Loucy (cell line): ENCODE measurements at regions not wholly inside any gene's neighbourhood (a gene's known extent, or its start where the extent isn't known, plus 50 kb on each side); places are given as distances from the start of the nearest gene placed in this dataset.

Source experiments
- H2AFZ ChIP-seq: fragments of 200-600 bp; sonication (generic); 2 replicates; pipeline ENCODE4 v1.6.0; 2016; ENCODE audit warnings: antibody characterized with exemption, mild to moderate bottlenecking, low read length, moderate library complexity
- H3F3A ChIP-seq: fragments of 200-600 bp; 2 replicates; pipeline ENCODE4 v1.6.0; 2016; ENCODE audit warnings: antibody characterized with exemption, low read depth, mild to moderate bottlenecking
- H3K27me3 ChIP-seq: fragments of 200-600 bp; sonication (generic); 2 replicates; pipeline ENCODE4 v1.6.1; 2014; ENCODE audit warnings: low read length, mild to moderate bottlenecking; ENCODE audit not compliant: insufficient read depth, poor library complexity, severe bottlenecking
- H3K36me3 ChIP-seq: fragments of 200-600 bp; sonication (generic); 2 replicates; pipeline ENCODE4 v1.6.1; 2016; ENCODE audit warnings: low read length; ENCODE audit not compliant: insufficient read depth
- H3K4me1 ChIP-seq: fragments of 200-600 bp; sonication (generic); 2 replicates; pipeline ENCODE4 v1.5.1; 2014; ENCODE audit warnings: low read length, mild to moderate bottlenecking; ENCODE audit not compliant: insufficient read depth, poor library complexity, severe bottlenecking
- H3K4me2 ChIP-seq: fragments of 200-600 bp; sonication (generic); 2 replicates; pipeline ENCODE4 v1.6.0; 2014; ENCODE audit warnings: antibody characterized with exemption, low read length, low read depth, mild to moderate bottlenecking; ENCODE audit not compliant: poor library complexity, severe bottlenecking
- H3K4me3 ChIP-seq: fragments of 200-600 bp; sonication (generic); 2 replicates; pipeline ENCODE4 v1.5.1; 2014; ENCODE audit warnings: low read length, mild to moderate bottlenecking, mixed read lengths; ENCODE audit not compliant: poor library complexity, severe bottlenecking
- H3K79me2 ChIP-seq: fragments of 200-600 bp; sonication (generic); 2 replicates; pipeline ENCODE4 v1.6.1; 2014; ENCODE audit warnings: low read length; ENCODE audit not compliant: insufficient read depth
- H3K9ac ChIP-seq: fragments of 200-600 bp; sonication (generic); 2 replicates; pipeline ENCODE4 v1.6.0; 2014; ENCODE audit warnings: mild to moderate bottlenecking, low read depth, low read length, moderate library complexity; ENCODE audit not compliant: poor library complexity, severe bottlenecking
- H3K9me2 ChIP-seq: fragments of 200-600 bp; sonication (generic); replicated peaks from 2 replicates; pipeline ENCODE4 v1.6.1; 2016; ENCODE audit warnings: low read depth, low read length, mixed read lengths
- H3K9me3 ChIP-seq: fragments of 200-600 bp; sonication (generic); 2 replicates; pipeline ENCODE4 v1.6.1; 2014; ENCODE audit warnings: mild to moderate bottlenecking, antibody characterized with exemption, low read length, low read depth; ENCODE audit not compliant: insufficient read depth
- H4K20me1 ChIP-seq: fragments of 200-600 bp; sonication (generic); 2 replicates; pipeline ENCODE4 v1.6.0; 2014; ENCODE audit warnings: antibody characterized with exemption, low read length, mild to moderate bottlenecking; ENCODE audit not compliant: insufficient read depth, poor library complexity, severe bottlenecking
- EZH2phosphoT487 ChIP-seq: fragments of 200-600 bp; IDR thresholded peaks from 2 replicates; pipeline ENCODE4 v1.6.1; 2018; ENCODE audit warnings: antibody characterized with exemption, mild to moderate bottlenecking, moderate library complexity, borderline replicate concordance
- TF ChIP-seq, protein P1 (sequence below): fragments of 200-600 bp; sonication (generic); conservative IDR thresholded peaks from 2 replicates; pipeline ENCODE4 v1.5.1; 2014; ENCODE audit warnings: mild to moderate bottlenecking, antibody characterized with exemption, low read length

DNA sequence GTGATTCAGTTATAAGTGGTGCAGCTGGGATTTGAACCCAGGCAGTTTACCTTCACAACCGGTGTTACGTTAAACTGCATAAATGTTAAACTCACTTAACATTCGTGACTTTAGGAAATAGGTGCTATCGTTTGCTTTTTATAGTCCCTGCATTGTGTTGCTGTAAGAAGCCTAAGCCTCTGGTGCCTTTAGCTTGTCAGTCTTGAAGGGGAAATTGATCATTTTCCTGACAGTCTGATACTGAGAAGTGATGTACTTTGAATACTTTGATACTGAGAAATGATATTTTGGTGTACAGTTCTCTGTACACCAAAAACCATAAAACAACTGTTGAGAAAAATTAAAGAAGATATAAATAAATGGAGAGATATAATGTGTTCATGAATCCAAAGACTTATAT is 52.5 kb upstream of the NEDD9 start:
- Histone ChIP-seq H3K4me1 (peaks cover 3% of the 10 kb centered on the region), H3K9me2 (no peaks in the 10 kb centered on the region), H3K9me3 (no peaks in the 10 kb centered on the region), H3K79me2 (no peaks in the 10 kb centered on the region), H3F3A (no peaks in the 10 kb centered on the region), H2AFZ (no peak overlapping the region), H3K4me2 (no peak overlapping the region), H3K36me3 (no peaks in the 10 kb centered on the region), H4K20me1 (no peaks in the 10 kb centered on the region), H3K27me3 (no peaks in the 10 kb centered on the region), H3K4me3 (no peak overlapping the region), H3K9ac (no peak overlapping the region)
- TF ChIP-seq, protein P1, sequence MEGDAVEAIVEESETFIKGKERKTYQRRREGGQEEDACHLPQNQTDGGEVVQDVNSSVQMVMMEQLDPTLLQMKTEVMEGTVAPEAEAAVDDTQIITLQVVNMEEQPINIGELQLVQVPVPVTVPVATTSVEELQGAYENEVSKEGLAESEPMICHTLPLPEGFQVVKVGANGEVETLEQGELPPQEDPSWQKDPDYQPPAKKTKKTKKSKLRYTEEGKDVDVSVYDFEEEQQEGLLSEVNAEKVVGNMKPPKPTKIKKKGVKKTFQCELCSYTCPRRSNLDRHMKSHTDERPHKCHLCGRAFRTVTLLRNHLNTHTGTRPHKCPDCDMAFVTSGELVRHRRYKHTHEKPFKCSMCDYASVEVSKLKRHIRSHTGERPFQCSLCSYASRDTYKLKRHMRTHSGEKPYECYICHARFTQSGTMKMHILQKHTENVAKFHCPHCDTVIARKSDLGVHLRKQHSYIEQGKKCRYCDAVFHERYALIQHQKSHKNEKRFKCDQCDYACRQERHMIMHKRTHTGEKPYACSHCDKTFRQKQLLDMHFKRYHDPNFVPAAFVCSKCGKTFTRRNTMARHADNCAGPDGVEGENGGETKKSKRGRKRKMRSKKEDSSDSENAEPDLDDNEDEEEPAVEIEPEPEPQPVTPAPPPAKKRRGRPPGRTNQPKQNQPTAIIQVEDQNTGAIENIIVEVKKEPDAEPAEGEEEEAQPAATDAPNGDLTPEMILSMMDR, result no peak
- no peak for TF ChIP-seq EZH2phosphoT487

DNA sequence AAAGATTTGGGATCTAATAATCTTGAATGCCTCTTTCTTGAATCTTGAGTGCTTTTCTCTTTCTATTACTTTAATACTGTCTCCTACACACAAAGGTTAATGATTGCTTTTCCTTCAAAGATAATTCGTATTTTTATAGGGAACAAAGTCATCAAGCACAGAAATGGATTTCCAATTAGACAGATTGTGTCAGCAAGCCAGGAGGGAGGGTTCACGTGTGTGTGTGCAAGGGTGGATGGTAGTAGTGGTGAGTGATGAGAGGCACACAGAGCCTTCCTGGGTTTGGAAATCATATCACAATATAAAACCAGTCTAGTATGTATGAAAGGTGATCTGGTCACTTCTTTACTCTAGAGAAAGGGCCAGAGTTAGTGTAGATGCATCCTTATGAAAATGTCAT is 51.2 kb upstream of the NEDD9 start:
- Histone ChIP-seq H3K4me2 (no peak overlapping the region), H3K4me1 (peaks cover 3% of the 10 kb centered on the region), H3K9me2 (no peaks in the 10 kb centered on the region), H3K79me2 (no peaks in the 10 kb centered on the region), H3K36me3 (no peaks in the 10 kb centered on the region), H3K9ac (no peak overlapping the region), H3K4me3 (no peak overlapping the region), H3K27me3 (no peaks in the 10 kb centered on the region), H4K20me1 (no peaks in the 10 kb centered on the region), H3F3A (no peaks in the 10 kb centered on the region), H2AFZ (no peak overlapping the region), H3K9me3 (no peaks in the 10 kb centered on the region)
- TF ChIP-seq EZH2phosphoT487, result no peak
- TF ChIP-seq, protein P1, result no peak

DNA sequence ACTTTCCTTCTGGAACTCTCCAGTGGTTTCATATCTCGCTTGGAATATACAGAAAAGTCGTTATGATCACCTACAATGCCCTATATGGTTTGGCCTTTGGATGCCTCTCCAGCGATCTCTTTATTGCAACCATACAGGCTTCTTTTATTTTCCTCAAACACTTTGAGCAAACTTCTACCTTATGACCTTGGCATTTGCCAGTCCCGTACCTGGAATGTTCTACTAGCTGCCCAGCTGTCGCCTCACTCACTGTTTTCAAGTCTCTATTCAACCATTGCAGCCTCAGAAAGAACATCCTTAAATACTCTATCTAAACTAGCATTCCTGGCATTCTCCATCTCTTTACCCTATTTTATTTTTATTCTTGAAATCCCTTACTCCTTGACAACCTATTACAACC is 50.4 kb upstream of the NEDD9 start:
- Histone ChIP-seq H3K36me3 (no peaks in the 10 kb centered on the region), H3K27me3 (no peaks in the 10 kb centered on the region), H3K9me3 (no peaks in the 10 kb centered on the region), H3K79me2 (no peaks in the 10 kb centered on the region), H3K9me2 (no peaks in the 10 kb centered on the region), H3K4me1 (peaks cover 3% of the 10 kb centered on the region), H4K20me1 (no peaks in the 10 kb centered on the region), H3K4me2 (no peak overlapping the region), H3K9ac (no peak overlapping the region), H3F3A (no peaks in the 10 kb centered on the region), H3K4me3 (no peak overlapping the region), H2AFZ (no peak overlapping the region)
- TF ChIP-seq EZH2phosphoT487, result no peak
- TF ChIP-seq, protein P1, result no peak
